B cell (primary cell): ENCODE measurements at regions not wholly inside any gene's neighbourhood (a gene's known extent, or its start where the extent isn't known, plus 50 kb on each side); places are given as distances from the start of the nearest gene placed in this dataset.

ENCODE experiments used
- EZH2 ChIP-seq: IDR thresholded peaks from 2 replicates; pipeline ENCODE4 v1.6.1; 2012; ENCODE audit warnings: borderline replicate concordance, low read depth, mild to moderate bottlenecking, moderate library complexity, low read length; ENCODE audit not compliant: insufficient read depth, poor library complexity, severe bottlenecking
- TF ChIP-seq, protein P1 (sequence below): fragments of 200-600 bp; IDR thresholded peaks from one replicate; pipeline ENCODE4 v1.8.0; 2022; ENCODE audit warnings: antibody characterized with exemption, mild to moderate bottlenecking

DNA sequence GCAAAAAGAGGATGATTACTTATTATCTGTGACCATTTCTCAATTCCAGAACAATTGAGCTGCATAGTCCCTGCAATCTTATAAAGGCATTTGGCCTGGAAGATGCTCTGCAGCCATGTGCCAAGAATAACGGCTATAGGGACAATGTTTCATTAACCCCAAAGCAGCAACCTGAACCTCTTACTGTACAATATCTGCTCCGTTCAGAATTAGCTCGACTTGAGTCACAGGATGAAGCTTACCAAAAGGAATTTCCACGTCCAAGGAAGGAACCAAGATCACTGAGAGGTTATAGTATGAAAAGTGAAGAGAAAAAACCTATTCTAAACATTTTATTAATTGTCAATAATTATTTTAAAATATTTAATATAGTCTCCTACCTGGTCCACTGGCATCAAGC is 167.3 kb upstream of the GMDS start:
- TF ChIP-seq, protein P1, sequence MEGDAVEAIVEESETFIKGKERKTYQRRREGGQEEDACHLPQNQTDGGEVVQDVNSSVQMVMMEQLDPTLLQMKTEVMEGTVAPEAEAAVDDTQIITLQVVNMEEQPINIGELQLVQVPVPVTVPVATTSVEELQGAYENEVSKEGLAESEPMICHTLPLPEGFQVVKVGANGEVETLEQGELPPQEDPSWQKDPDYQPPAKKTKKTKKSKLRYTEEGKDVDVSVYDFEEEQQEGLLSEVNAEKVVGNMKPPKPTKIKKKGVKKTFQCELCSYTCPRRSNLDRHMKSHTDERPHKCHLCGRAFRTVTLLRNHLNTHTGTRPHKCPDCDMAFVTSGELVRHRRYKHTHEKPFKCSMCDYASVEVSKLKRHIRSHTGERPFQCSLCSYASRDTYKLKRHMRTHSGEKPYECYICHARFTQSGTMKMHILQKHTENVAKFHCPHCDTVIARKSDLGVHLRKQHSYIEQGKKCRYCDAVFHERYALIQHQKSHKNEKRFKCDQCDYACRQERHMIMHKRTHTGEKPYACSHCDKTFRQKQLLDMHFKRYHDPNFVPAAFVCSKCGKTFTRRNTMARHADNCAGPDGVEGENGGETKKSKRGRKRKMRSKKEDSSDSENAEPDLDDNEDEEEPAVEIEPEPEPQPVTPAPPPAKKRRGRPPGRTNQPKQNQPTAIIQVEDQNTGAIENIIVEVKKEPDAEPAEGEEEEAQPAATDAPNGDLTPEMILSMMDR, result no peak
- no peak for TF ChIP-seq EZH2
